ENCODE measurements at regions not wholly inside any gene's neighbourhood (a gene's known extent, or its start where the extent isn't known, plus 50 kb on each side); places are given as distances from the start of the nearest gene placed in this dataset.
"Not testable (repeated sequence)": the region's sequence is repeated elsewhere in the genome, so short reads cannot be mapped to it uniquely, and the experiment has no call there.

DNA sequence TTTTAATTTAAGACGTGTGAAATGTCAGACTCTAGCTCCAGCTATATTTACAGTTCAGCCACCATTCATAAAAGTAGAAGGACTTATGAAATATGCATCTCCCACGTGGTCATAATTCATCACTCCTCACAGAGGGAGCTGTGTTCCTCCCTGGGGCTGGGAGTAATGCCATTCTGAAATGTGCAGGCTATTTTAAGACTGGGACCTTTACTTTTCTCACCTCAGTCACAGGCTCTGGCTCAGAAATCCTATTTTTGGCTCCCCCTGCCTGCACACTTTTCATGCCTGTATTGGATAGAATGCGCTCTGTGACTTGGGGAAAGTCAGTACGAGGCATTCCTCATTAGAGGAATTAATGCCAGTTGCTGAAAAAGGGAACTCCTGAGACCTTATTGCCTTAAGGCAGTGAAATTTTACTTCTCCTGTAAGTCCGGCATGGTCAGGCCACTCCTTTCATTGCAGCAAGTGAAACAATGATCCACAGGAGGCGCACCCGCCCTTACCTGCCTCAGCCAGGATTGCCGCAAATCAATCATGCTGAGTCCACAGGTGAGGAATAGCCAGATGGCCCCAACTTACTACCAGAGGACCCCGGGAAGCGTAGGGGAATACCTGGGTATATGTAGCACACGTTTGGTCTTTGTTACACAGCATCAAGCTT, 1133.2 kb upstream of the TMEM132C start:
- Histone ChIP-seq H3K27ac (ENCODE audit: insufficient read depth, low read depth, low read length) (no peak overlapping the region), H4K20me1 (replicated peaks; ENCODE audit: control insufficient read depth, extremely low read depth, insufficient read depth, low read length) (no peaks in the 10 kb centered on the region), H3K4me2 (ENCODE audit: insufficient read depth, low read length) (no peak overlapping the region), H3K4me3 (replicated peaks in 1 of 3; ENCODE audit: insufficient read depth in 1 of 3, low read depth in 1 of 3, low read length in 3 of 3) (no peak overlapping the region), H2AFZ (ENCODE audit: low read depth, low read length) (no peak overlapping the region), H3K36me3 (ENCODE audit: control insufficient read depth in 2 of 2, extremely low read depth in 1 of 2, insufficient read depth in 2 of 2, low read length in 2 of 2) (no peaks in the 10 kb centered on the region), H3K79me2 (ENCODE audit: control insufficient read depth, insufficient read depth, low read length) (no peaks in the 10 kb centered on the region), H3K9ac (replicated peaks; ENCODE audit: extremely low read depth, insufficient read depth, low read length) (no peak overlapping the region), H3K4me1 (ENCODE audit: control insufficient read depth, extremely low read depth, insufficient read depth, low read length) (no peaks in the 10 kb centered on the region), H3K9me3 (replicated peaks; ENCODE audit: control insufficient read depth, insufficient read depth, low read length) (no peaks in the 10 kb centered on the region), H3K27me3 (ENCODE audit: control insufficient read depth in 2 of 2, insufficient read depth in 2 of 2, low read length in 2 of 2) (no peaks in the 10 kb centered on the region), H3K9me1 (replicated peaks; ENCODE audit: control insufficient read depth, extremely low read depth, insufficient read depth, low read length) (no peaks in the 10 kb centered on the region)
- CTCF ChIA-PET, result no interaction called here
- intact Hi-C loops (cut with micrococcal nuclease) (loop anchor here (5.0 kb wide), 1 partner anchor 1977 kb away; no protein-coding TSS in a partner anchor), dilution Hi-C loops (cut with MboI; ENCODE audit: extremely low pct_ligation_motif_present, low sequenced_read_pairs) (no loop called here)
- FAIRE-seq (no peak), DNase-seq (ENCODE audit: low read depth, low spot score) (no peak)
- TF ChIP-seq FOS (IDR thresholded peaks at IDR 0.05; ENCODE audit: borderline replicate concordance, insufficient read depth, low read length), result no peak
- TF ChIP-seq EZH2 (IDR thresholded peaks at IDR 0.05; ENCODE audit: borderline replicate concordance, low read depth, low read length, severe bottlenecking), result no peak
- TF ChIP-seq, protein P1, sequence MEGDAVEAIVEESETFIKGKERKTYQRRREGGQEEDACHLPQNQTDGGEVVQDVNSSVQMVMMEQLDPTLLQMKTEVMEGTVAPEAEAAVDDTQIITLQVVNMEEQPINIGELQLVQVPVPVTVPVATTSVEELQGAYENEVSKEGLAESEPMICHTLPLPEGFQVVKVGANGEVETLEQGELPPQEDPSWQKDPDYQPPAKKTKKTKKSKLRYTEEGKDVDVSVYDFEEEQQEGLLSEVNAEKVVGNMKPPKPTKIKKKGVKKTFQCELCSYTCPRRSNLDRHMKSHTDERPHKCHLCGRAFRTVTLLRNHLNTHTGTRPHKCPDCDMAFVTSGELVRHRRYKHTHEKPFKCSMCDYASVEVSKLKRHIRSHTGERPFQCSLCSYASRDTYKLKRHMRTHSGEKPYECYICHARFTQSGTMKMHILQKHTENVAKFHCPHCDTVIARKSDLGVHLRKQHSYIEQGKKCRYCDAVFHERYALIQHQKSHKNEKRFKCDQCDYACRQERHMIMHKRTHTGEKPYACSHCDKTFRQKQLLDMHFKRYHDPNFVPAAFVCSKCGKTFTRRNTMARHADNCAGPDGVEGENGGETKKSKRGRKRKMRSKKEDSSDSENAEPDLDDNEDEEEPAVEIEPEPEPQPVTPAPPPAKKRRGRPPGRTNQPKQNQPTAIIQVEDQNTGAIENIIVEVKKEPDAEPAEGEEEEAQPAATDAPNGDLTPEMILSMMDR (IDR thresholded peaks at IDR 0.05; ENCODE audit: extremely low read depth in 1 of 2, insufficient read depth in 1 of 2, low read depth in 1 of 2, low read length in 2 of 2), result no peak
- TF ChIP-seq MYC (IDR thresholded peaks at IDR 0.05; ENCODE audit: low read depth, low read length), result no peak
- no peak for TF ChIP-seq POLR2A (IDR thresholded peaks at IDR 0.05; ENCODE audit: low read depth, low read length)
- TF ChIP-seq GATA2 (IDR thresholded peaks at IDR 0.05; ENCODE audit: insufficient read depth, insufficient read length, low read depth, low read length), result no peak
- POLR2A ChIA-PET, result no interaction called here
- BruUV-seq (replicated peaks), result no TSS peak

DNA sequence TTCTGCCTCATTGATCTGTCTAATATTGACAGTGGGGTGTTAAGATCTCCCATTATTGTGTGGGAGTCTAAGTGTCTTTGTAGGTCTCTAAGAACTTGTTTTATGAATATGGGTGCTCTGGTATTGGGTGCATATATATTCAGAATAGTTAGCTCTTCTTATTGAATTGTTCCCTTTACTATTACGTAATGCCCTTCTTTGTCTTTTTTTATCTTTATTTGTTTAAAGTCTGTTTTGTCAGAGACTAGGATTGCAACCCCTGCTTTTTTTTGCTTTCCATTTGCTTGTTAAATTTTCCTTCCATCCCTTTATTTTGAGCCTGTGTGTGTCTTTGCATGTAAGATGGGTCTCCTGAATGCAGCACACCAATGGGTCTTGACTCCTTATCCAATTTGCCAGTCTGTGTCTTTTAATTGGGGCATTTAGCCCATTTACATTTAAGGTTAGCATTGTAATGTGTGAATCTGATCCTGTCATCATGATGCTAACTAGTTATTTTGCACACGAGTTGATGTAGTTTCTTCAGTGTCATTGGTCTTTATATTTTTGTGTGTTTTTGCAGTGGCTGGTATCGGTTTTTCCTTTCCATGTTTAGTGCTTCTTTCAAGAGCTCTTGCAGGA, 1126.0 kb upstream of the TMEM132C start:
- H3K27me3 ChIP-seq (ENCODE audit: control insufficient read depth in 2 of 2, insufficient read depth in 2 of 2, low read length in 2 of 2); H4K20me1 ChIP-seq (replicated peaks; ENCODE audit: control insufficient read depth, extremely low read depth, insufficient read depth, low read length); POLR2A ChIA-PET; H3K4me1 ChIP-seq (ENCODE audit: control insufficient read depth, extremely low read depth, insufficient read depth, low read length); BruUV-seq (replicated peaks); dilution Hi-C loops (cut with MboI; ENCODE audit: extremely low pct_ligation_motif_present, low sequenced_read_pairs); H3K4me2 ChIP-seq (ENCODE audit: insufficient read depth, low read length); DNase-seq (ENCODE audit: low read depth, low spot score); intact Hi-C loops (cut with micrococcal nuclease); FAIRE-seq; H3K36me3 ChIP-seq (ENCODE audit: control insufficient read depth in 2 of 2, extremely low read depth in 1 of 2, insufficient read depth in 2 of 2, low read length in 2 of 2); H3K9me3 ChIP-seq (replicated peaks; ENCODE audit: control insufficient read depth, insufficient read depth, low read length); H3K9ac ChIP-seq (replicated peaks; ENCODE audit: extremely low read depth, insufficient read depth, low read length); H3K27ac ChIP-seq (ENCODE audit: insufficient read depth, low read depth, low read length); H3K79me2 ChIP-seq (ENCODE audit: control insufficient read depth, insufficient read depth, low read length); CTCF ChIA-PET; H2AFZ ChIP-seq (ENCODE audit: low read depth, low read length); H3K4me3 ChIP-seq (replicated peaks in 1 of 3; ENCODE audit: insufficient read depth in 1 of 3, low read depth in 1 of 3, low read length in 3 of 3); H3K9me1 ChIP-seq (replicated peaks; ENCODE audit: control insufficient read depth, extremely low read depth, insufficient read depth, low read length): not testable (repeated sequence)

Measured in endothelial cell of umbilical vein (primary cell).